ENCODE measurements at regions not wholly inside any gene's neighbourhood (a gene's known extent, or its start where the extent isn't known, plus 50 kb on each side); places are given as distances from the start of the nearest gene placed in this dataset.

GRCh38 chr20:23232219-23232581 lies 118.4 kb upstream of the NXT1 start:
- Histone ChIP-seq H3K27me3 (ENCODE audit: low read depth, low read length) (peaks cover 22% of the 10 kb centered on the region), H3K27ac (ENCODE audit: low read length) (no peak overlapping the region), H3K9me3 (ENCODE audit: insufficient read depth, low read length) (no peaks in the 10 kb centered on the region)

GRCh38 chr20:23231561-23232218 lies 118.9 kb upstream of the NXT1 start:
- Histone ChIP-seq H3K79me2 (ENCODE audit: low read length) (no peaks in the 10 kb centered on the region), H3K4me3 (ENCODE audit: low read length) (no peak overlapping the region), H3K4me1 (ENCODE audit: low read length) (no peaks in the 10 kb centered on the region), H3K9ac (ENCODE audit: low read length) (no peak overlapping the region), H3K9me3 (ENCODE audit: insufficient read depth, low read length) (no peaks in the 10 kb centered on the region), H3K36me3 (replicated peaks; ENCODE audit: low read depth, low read length) (no peaks in the 10 kb centered on the region), H3K27me3 (ENCODE audit: low read depth, low read length) (peaks cover 21% of the 10 kb centered on the region), H2AFZ (ENCODE audit: low read depth, low read length) (no peak overlapping the region), H4K20me1 (ENCODE audit: insufficient read depth, low read length) (no peaks in the 10 kb centered on the region), H3K4me2 (ENCODE audit: low read length) (no peak overlapping the region), H3K27ac (ENCODE audit: low read length) (no peak overlapping the region)
- TF ChIP-seq CTCF (IDR thresholded peaks at IDR 0.05; ENCODE audit: low read depth, low read length) (no peak), EZH2phosphoT487 (IDR thresholded peaks at IDR 0.05; ENCODE audit: low read depth) (no peak)

More at GRCh38 chr20:23232219-23232581, 118.4 kb upstream of the NXT1 start:
- no peak overlapping the region for H3K9ac ChIP-seq (ENCODE audit: low read length)
- TF ChIP-seq CTCF (IDR thresholded peaks at IDR 0.05; ENCODE audit: low read depth, low read length) (no peak), EZH2phosphoT487 (IDR thresholded peaks at IDR 0.05; ENCODE audit: low read depth) (no peak)
- H4K20me1 ChIP-seq (ENCODE audit: insufficient read depth, low read length): no peaks in the 10 kb centered on the region
- H2AFZ ChIP-seq (ENCODE audit: low read depth, low read length): no peak overlapping the region
- no peak overlapping the region for H3K4me2 ChIP-seq (ENCODE audit: low read length)
- no peaks in the 10 kb centered on the region for H3K79me2 ChIP-seq (ENCODE audit: low read length)
- H3K4me3 ChIP-seq (ENCODE audit: low read length): no peak overlapping the region
- H3K4me1 ChIP-seq (ENCODE audit: low read length): no peaks in the 10 kb centered on the region
- no peaks in the 10 kb centered on the region for H3K36me3 ChIP-seq (replicated peaks; ENCODE audit: low read depth, low read length)

GRCh38 chr20:23230766-23231385 lies 119.7 kb upstream of the NXT1 start:
- H3K9ac ChIP-seq (ENCODE audit: low read length): no peak overlapping the region
- no peak overlapping the region for H3K27ac ChIP-seq (ENCODE audit: low read length)
- no peak overlapping the region for H3K4me3 ChIP-seq (ENCODE audit: low read length)

More at GRCh38 chr20:23230766-23231385, 119.7 kb upstream of the NXT1 start:
- Histone ChIP-seq H4K20me1 (ENCODE audit: insufficient read depth, low read length) (no peaks in the 10 kb centered on the region), H3K4me2 (ENCODE audit: low read length) (no peak overlapping the region), H3K79me2 (ENCODE audit: low read length) (no peaks in the 10 kb centered on the region), H3K27me3 (ENCODE audit: low read depth, low read length) (peaks cover 13% of the 10 kb centered on the region), H3K9me3 (ENCODE audit: insufficient read depth, low read length) (no peaks in the 10 kb centered on the region), H2AFZ (ENCODE audit: low read depth, low read length) (no peak overlapping the region), H3K4me1 (ENCODE audit: low read length) (no peaks in the 10 kb centered on the region), H3K36me3 (replicated peaks; ENCODE audit: low read depth, low read length) (no peaks in the 10 kb centered on the region)
- TF ChIP-seq CTCF (IDR thresholded peaks at IDR 0.05; ENCODE audit: low read depth, low read length): no peak
- TF ChIP-seq EZH2phosphoT487 (IDR thresholded peaks at IDR 0.05; ENCODE audit: low read depth): no peak
